Stomach (tissue), 4 donors: ENCODE measurements at regions not wholly inside any gene's neighbourhood (a gene's known extent, or its start where the extent isn't known, plus 50 kb on each side); places are given as distances from the start of the nearest gene placed in this dataset.

Source experiments
- CTCF ChIP-seq, 7 experiments: fragments of 450-650 bp in 4 of 7; fragments of 200-600 bp in 3 of 7; sonication (generic) in 3 of 7; IDR thresholded peaks; one replicate each; pipeline ENCODE4 v1.5.1; 2016 to 2019; ENCODE audit warnings: antibody characterized with exemption in 7 of 7, control low read depth in 2 of 7, mild to moderate bottlenecking in 1 of 7
- EP300 ChIP-seq: sonication (generic); formaldehyde crosslinking; IDR thresholded peaks from one replicate; pipeline ENCODE4 v1.6.1; 2017; ENCODE audit warnings: antibody characterized with exemption
- POLR2A ChIP-seq, 4 donors: fragments of 450-650 bp; IDR thresholded peaks; one replicate each; pipeline ENCODE4 v1.6.1; 2016; ENCODE audit warnings: antibody characterized with exemption in 4 of 4, control low read depth in 2 of 4, mild to moderate bottlenecking in 1 of 4, moderate library complexity in 1 of 4
- POLR2AphosphoS5 ChIP-seq, 3 donors: sonication (generic); formaldehyde crosslinking; IDR thresholded peaks; one replicate each; pipeline ENCODE4 v1.6.1; 2016; ENCODE audit warnings: antibody characterized with exemption in 3 of 3

DNA sequence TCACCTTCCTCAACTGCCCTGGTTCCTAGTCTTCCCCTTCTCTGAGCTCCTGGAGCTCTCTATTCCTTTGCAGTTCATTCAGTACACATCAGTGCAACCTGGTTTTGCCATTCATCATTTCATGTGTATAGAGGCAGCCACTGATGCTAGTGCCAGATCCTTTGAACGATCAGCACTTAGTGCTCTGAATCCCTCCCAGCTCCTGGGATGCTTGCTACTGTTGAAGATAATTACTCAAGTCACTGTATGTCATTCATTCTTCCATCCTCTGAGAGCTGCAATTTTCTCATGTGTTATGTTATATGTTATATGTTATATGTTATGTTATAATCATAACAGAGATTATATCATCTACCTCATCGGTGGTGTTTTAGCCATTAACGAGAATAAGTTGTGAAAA lies 98.5 kb upstream of the UXS1 start:
- no peak for TF ChIP-seq CTCF (IDR thresholded peaks at IDR 0.05)
- no peak for TF ChIP-seq POLR2AphosphoS5 (IDR thresholded peaks at IDR 0.05)
- TF ChIP-seq EP300 = no peak
- no peak for TF ChIP-seq POLR2A (IDR thresholded peaks at IDR 0.05)
